Suppressor macrophage (primary cell): ENCODE measurements at regions not wholly inside any gene's neighbourhood (a gene's known extent, or its start where the extent isn't known, plus 50 kb on each side); places are given as distances from the start of the nearest gene placed in this dataset.
"Not testable (repeated sequence)": the region's sequence is repeated elsewhere in the genome, so short reads cannot be mapped to it uniquely, and the experiment has no call there.

ENCODE experiments used
- DNase-seq, 4 experiments: peaks; one replicate each; pipeline ENCODE4 v3.0.0-alpha.2; 2020 to 2022

GRCh38 chr7:16086743-16087142, 334.6 kb downstream of the CRPPA start:
- DNase-seq = no peak

- not testable (repeated sequence) for DNase-seq
These were observed 335.6 kb downstream of the CRPPA start for GRCh38 chr7:16085780-16086179.

GRCh38 chr7:16084875-16085274, 336.5 kb downstream of the CRPPA start:
- no peak for DNase-seq

GRCh38 chr7:16084370-16084769, 337.0 kb downstream of the CRPPA start:
- no peak for DNase-seq

- DNase-seq = no peak
These were observed 337.4 kb downstream of the CRPPA start for GRCh38 chr7:16083931-16084330.

GRCh38 chr7:16080131-16080530, 341.2 kb downstream of the CRPPA start:
- DNase-seq = no peak

GRCh38 chr7:16079723-16080122, 341.6 kb downstream of the CRPPA start:
- no peak for DNase-seq

GRCh38 chr7:16078076-16078952, 343.0 kb downstream of the CRPPA start:
- peak; percentile 55 to 71 (median 60) for DNase-seq

GRCh38 chr7:16071246-16071857, 350.0 kb downstream of the CRPPA start:
- DNase-seq = peak; percentile 43 to 85 (median 67)

- DNase-seq = no peak
These were observed 350.5 kb downstream of the CRPPA start for GRCh38 chr7:16070806-16071205.

GRCh38 chr7:16069998-16070397, 351.3 kb downstream of the CRPPA start:
- no peak for DNase-seq

GRCh38 chr7:16068183-16068582, 353.2 kb downstream of the CRPPA start:
- no peak for DNase-seq

GRCh38 chr7:16067711-16068110, 353.6 kb downstream of the CRPPA start:
- DNase-seq = no peak

- peak in 2 of 4 experiments; percentile 23 to 44 for DNase-seq
These were observed 354.4 kb downstream of the CRPPA start for GRCh38 chr7:16066805-16067459.

- DNase-seq = no peak
These were observed 355.4 kb downstream of the CRPPA start for GRCh38 chr7:16065939-16066338.

GRCh38 chr7:16063716-16064675, 357.3 kb downstream of the CRPPA start:
- no peak for DNase-seq

- peak; percentile 39 to 81 (median 60) for DNase-seq
These were observed 358.1 kb downstream of the CRPPA start for GRCh38 chr7:16063221-16063620.

GRCh38 chr7:16062269-16062668, 359.1 kb downstream of the CRPPA start:
- peak in 2 of 4 experiments; percentile 39 to 52 for DNase-seq

GRCh38 chr7:16061630-16062029, 359.7 kb downstream of the CRPPA start:
- peak in 1 of 4 experiments; percentile 28 for DNase-seq

GRCh38 chr7:16061011-16061410, 360.3 kb downstream of the CRPPA start:
- no peak for DNase-seq

GRCh38 chr7:16060502-16060901, 360.8 kb downstream of the CRPPA start:
- no peak for DNase-seq
